ENCODE measurements at regions not wholly inside any gene's neighbourhood (a gene's known extent, or its start where the extent isn't known, plus 50 kb on each side); places are given as distances from the start of the nearest gene placed in this dataset.
A peak's percentile ranks its signal among the peaks of the same experiment; 100 is the strongest.
"Not testable (repeated sequence)": the region's sequence is repeated elsewhere in the genome, so short reads cannot be mapped to it uniquely, and the experiment has no call there.

DNA sequence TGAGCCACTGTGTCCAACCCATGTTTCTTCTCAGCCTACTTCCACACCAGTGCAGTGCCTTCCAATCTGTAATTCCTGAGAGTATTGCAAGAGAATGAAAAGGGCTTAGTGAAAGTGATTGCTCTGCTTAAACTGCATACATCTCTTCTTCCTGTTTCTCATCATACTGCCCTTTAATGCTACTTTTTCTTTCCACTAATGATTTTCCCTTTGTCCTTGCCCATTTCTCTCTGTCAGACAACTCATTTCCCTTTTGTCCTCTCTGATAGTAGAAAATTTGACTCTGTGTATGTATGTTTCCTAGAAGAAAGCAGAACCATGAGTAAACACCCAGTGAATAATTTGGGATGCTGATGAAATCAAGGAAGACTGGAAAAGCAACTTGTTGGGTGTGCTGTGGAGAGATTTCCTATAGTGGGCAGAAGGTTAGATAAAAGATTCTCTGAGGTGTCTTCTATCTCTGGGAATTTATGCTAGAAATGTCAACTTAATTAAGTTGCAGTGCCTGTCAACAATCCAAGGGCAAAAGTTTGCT, 102.2 kb upstream of the CHD1 start:
- no peak for DNase-seq
- H3K4me1 ChIP-seq (ENCODE audit: insufficient read depth, low read length): peaks cover 50% of the 10 kb centered on the region
- no peaks in the 10 kb centered on the region for H4K20me1 ChIP-seq (ENCODE audit: insufficient read depth, low read length)
- no peak for ATAC-seq (ENCODE audit: insufficient read depth, low read depth)
- H3K4me2 ChIP-seq (ENCODE audit: insufficient read depth, low read length): no peak overlapping the region
- H3K27me3 ChIP-seq (ENCODE audit: insufficient read depth, low read length, poor library complexity): no peaks in the 10 kb centered on the region
- no peaks in the 10 kb centered on the region for H3K36me3 ChIP-seq (ENCODE audit: insufficient read depth, low read length)
- H3K4me3 ChIP-seq (ENCODE audit: low read depth in 1 of 2, low read length in 2 of 2): no peak overlapping the region
- H3K79me2 ChIP-seq (ENCODE audit: insufficient read depth, low read length): no peaks in the 10 kb centered on the region
- H3K9ac ChIP-seq (ENCODE audit: low read depth, low read length): no peak overlapping the region
- H3K27ac ChIP-seq (ENCODE audit: low read length): no peak overlapping the region
- TF ChIP-seq EZH2 (IDR thresholded peaks at IDR 0.05; ENCODE audit: borderline replicate concordance, low read depth, low read length, severe bottlenecking) (no peak), CTCF (IDR thresholded peaks at IDR 0.05; ENCODE audit: borderline replicate concordance, extremely low read depth, low read length, poor library complexity, severe bottlenecking) (no peak)
- H3K9me3 ChIP-seq (ENCODE audit: insufficient read depth, low read length, severe bottlenecking): no peaks in the 10 kb centered on the region
- H2AFZ ChIP-seq (ENCODE audit: low read depth, low read length): 0 out of 2 replicates have a peak overlapping the region, but pooled peaks have one; percentile 11

GRCh38 chr5:99029172-99029571, 100.4 kb upstream of the CHD1 start:
- H3K9me3 ChIP-seq (ENCODE audit: insufficient read depth, low read length, severe bottlenecking): no peaks in the 10 kb centered on the region
- no peaks in the 10 kb centered on the region for H3K36me3 ChIP-seq (ENCODE audit: insufficient read depth, low read length)
- H3K27ac ChIP-seq (ENCODE audit: low read length): no peak overlapping the region
- ATAC-seq (ENCODE audit: insufficient read depth, low read depth) (no peak), DNase-seq (no peak)
- H3K27me3 ChIP-seq (ENCODE audit: insufficient read depth, low read length, poor library complexity): no peaks in the 10 kb centered on the region
- H3K79me2 ChIP-seq (ENCODE audit: insufficient read depth, low read length): no peaks in the 10 kb centered on the region
- H3K4me2 ChIP-seq (ENCODE audit: insufficient read depth, low read length): no peak overlapping the region
- H3K9ac ChIP-seq (ENCODE audit: low read depth, low read length): no peak overlapping the region
- no peak overlapping the region for H2AFZ ChIP-seq (ENCODE audit: low read depth, low read length)
- TF ChIP-seq CTCF (IDR thresholded peaks at IDR 0.05; ENCODE audit: borderline replicate concordance, extremely low read depth, low read length, poor library complexity, severe bottlenecking) (no peak), EZH2 (IDR thresholded peaks at IDR 0.05; ENCODE audit: borderline replicate concordance, low read depth, low read length, severe bottlenecking) (no peak)
- no peaks in the 10 kb centered on the region for H4K20me1 ChIP-seq (ENCODE audit: insufficient read depth, low read length)
- H3K4me3 ChIP-seq (ENCODE audit: low read depth in 1 of 2, low read length in 2 of 2): no peak overlapping the region
- peaks cover 48% of the 10 kb centered on the region for H3K4me1 ChIP-seq (ENCODE audit: insufficient read depth, low read length)

- not testable (repeated sequence) for H3K9ac ChIP-seq (ENCODE audit: low read depth, low read length); H3K36me3 ChIP-seq (ENCODE audit: insufficient read depth, low read length); H3K27me3 ChIP-seq (ENCODE audit: insufficient read depth, low read length, poor library complexity); DNase-seq; H3K79me2 ChIP-seq (ENCODE audit: insufficient read depth, low read length); H2AFZ ChIP-seq (ENCODE audit: low read depth, low read length); H3K4me2 ChIP-seq (ENCODE audit: insufficient read depth, low read length); H3K27ac ChIP-seq (ENCODE audit: low read length); H3K9me3 ChIP-seq (ENCODE audit: insufficient read depth, low read length, severe bottlenecking); ATAC-seq (ENCODE audit: insufficient read depth, low read depth); H4K20me1 ChIP-seq (ENCODE audit: insufficient read depth, low read length); H3K4me3 ChIP-seq (ENCODE audit: low read depth in 1 of 2, low read length in 2 of 2)
- peaks cover 38% of the 10 kb centered on the region for H3K4me1 ChIP-seq (ENCODE audit: insufficient read depth, low read length)
Measured at GRCh38 chr5:99028170-99028569, 99.4 kb upstream of the CHD1 start.

GRCh38 chr5:99025298-99026045, 96.7 kb upstream of the CHD1 start:
- Histone ChIP-seq H3K27me3 (ENCODE audit: insufficient read depth, low read length, poor library complexity) (no peaks in the 10 kb centered on the region), H3K79me2 (ENCODE audit: insufficient read depth, low read length) (no peaks in the 10 kb centered on the region), H3K4me2 (ENCODE audit: insufficient read depth, low read length) (no peak overlapping the region), H3K4me1 (ENCODE audit: insufficient read depth, low read length) (peaks cover 25% of the 10 kb centered on the region), H2AFZ (ENCODE audit: low read depth, low read length) (no peak overlapping the region), H3K9me3 (ENCODE audit: insufficient read depth, low read length, severe bottlenecking) (no peaks in the 10 kb centered on the region), H3K4me3 (ENCODE audit: low read depth in 1 of 2, low read length in 2 of 2) (no peak overlapping the region), H3K36me3 (ENCODE audit: insufficient read depth, low read length) (no peaks in the 10 kb centered on the region), H4K20me1 (ENCODE audit: insufficient read depth, low read length) (no peaks in the 10 kb centered on the region), H3K9ac (ENCODE audit: low read depth, low read length) (no peak overlapping the region), H3K27ac (ENCODE audit: low read length) (no peak overlapping the region)
- TF ChIP-seq EZH2 (IDR thresholded peaks at IDR 0.05; ENCODE audit: borderline replicate concordance, low read depth, low read length, severe bottlenecking) (no peak), CTCF (IDR thresholded peaks at IDR 0.05; ENCODE audit: borderline replicate concordance, extremely low read depth, low read length, poor library complexity, severe bottlenecking) (no peak)
- no peak for ATAC-seq (ENCODE audit: insufficient read depth, low read depth)
- no peak for DNase-seq
